BE2C (cell line): ENCODE measurements at regions not wholly inside any gene's neighbourhood (a gene's known extent, or its start where the extent isn't known, plus 50 kb on each side); places are given as distances from the start of the nearest gene placed in this dataset.

Source experiments
- DNase-seq: peaks from one replicate; pipeline ENCODE4 v3.0.0-alpha.2; 2020
- H3K27me3 ChIP-seq: fragments of 250-450 bp; sonication (Bioruptor Pico); 2 replicates; pipeline ENCODE4 v1.5.1; 2020; ENCODE audit warnings: mild to moderate bottlenecking
- H3K36me3 ChIP-seq: fragments of 250-450 bp; sonication (Bioruptor Pico); 2 replicates; pipeline ENCODE4 v1.5.1; 2020; ENCODE audit warnings: mild to moderate bottlenecking
- H3K4me1 ChIP-seq: fragments of 250-450 bp; sonication (Bioruptor Pico); 2 replicates; pipeline ENCODE4 v1.5.1; 2020
- H3K4me3 ChIP-seq: 2 replicates; pipeline ENCODE4 v1.5.1; 2011; ENCODE audit warnings: low read depth, low read length
- H3K9me3 ChIP-seq: fragments of 250-450 bp; sonication (Bioruptor Pico); 2 replicates; pipeline ENCODE4 v1.5.1; 2020
- CTCF ChIP-seq: IDR thresholded peaks from 2 replicates; pipeline ENCODE4 v1.5.1; 2012; ENCODE audit warnings: mild to moderate bottlenecking, low read depth, low read length

- no peak for TF ChIP-seq CTCF
- DNase-seq: no peak
- H3K36me3 ChIP-seq: no peaks in the 10 kb centered on the region
- no peak overlapping the region for H3K4me3 ChIP-seq
- no peaks in the 10 kb centered on the region for H3K27me3 ChIP-seq
- H3K9me3 ChIP-seq: no peaks in the 10 kb centered on the region
- no peaks in the 10 kb centered on the region for H3K4me1 ChIP-seq
Observed at GRCh38 chr6:138031850-138032249, 75.4 kb downstream of the PERP start.

GRCh38 chr6:138032571-138032970 is 74.6 kb downstream of the PERP start:
- Histone ChIP-seq H3K27me3 (no peaks in the 10 kb centered on the region), H3K4me3 (no peak overlapping the region), H3K36me3 (no peaks in the 10 kb centered on the region), H3K9me3 (no peaks in the 10 kb centered on the region), H3K4me1 (no peaks in the 10 kb centered on the region)
- no peak for TF ChIP-seq CTCF
- DNase-seq: no peak

- no peak overlapping the region for H3K4me3 ChIP-seq
- DNase-seq: no peak
- no peaks in the 10 kb centered on the region for H3K4me1 ChIP-seq
- no peaks in the 10 kb centered on the region for H3K27me3 ChIP-seq
- no peaks in the 10 kb centered on the region for H3K36me3 ChIP-seq
- H3K9me3 ChIP-seq: no peaks in the 10 kb centered on the region
- TF ChIP-seq CTCF: no peak
Observed at GRCh38 chr6:138034229-138034628, 73.0 kb downstream of the PERP start.

GRCh38 chr6:138035070-138035469 is 72.1 kb downstream of the PERP start:
- no peaks in the 10 kb centered on the region for H3K9me3 ChIP-seq
- H3K27me3 ChIP-seq: no peaks in the 10 kb centered on the region
- no peak for TF ChIP-seq CTCF
- DNase-seq: no peak
- no peaks in the 10 kb centered on the region for H3K4me1 ChIP-seq
- H3K4me3 ChIP-seq: no peak overlapping the region
- H3K36me3 ChIP-seq: no peaks in the 10 kb centered on the region

- Histone ChIP-seq H3K4me1 (no peaks in the 10 kb centered on the region), H3K36me3 (no peaks in the 10 kb centered on the region), H3K27me3 (no peaks in the 10 kb centered on the region), H3K9me3 (no peaks in the 10 kb centered on the region), H3K4me3 (no peak overlapping the region)
- DNase-seq: no peak
- TF ChIP-seq CTCF: no peak
Observed at GRCh38 chr6:138036111-138036510, 71.1 kb downstream of the PERP start.

GRCh38 chr6:138037009-138037504 is 70.2 kb downstream of the PERP start:
- Histone ChIP-seq H3K4me1 (no peaks in the 10 kb centered on the region), H3K27me3 (no peaks in the 10 kb centered on the region), H3K4me3 (no peak overlapping the region), H3K9me3 (no peaks in the 10 kb centered on the region), H3K36me3 (no peaks in the 10 kb centered on the region)
- no peak for DNase-seq
- TF ChIP-seq CTCF: no peak
